CD4-positive, alpha-beta T cell treated with Interleukin-10 for 1 hour (primary cell): ENCODE measurements at regions not wholly inside any gene's neighbourhood (a gene's known extent, or its start where the extent isn't known, plus 50 kb on each side); places are given as distances from the start of the nearest gene placed in this dataset.
"Not testable (repeated sequence)": the region's sequence is repeated elsewhere in the genome, so short reads cannot be mapped to it uniquely, and the experiment has no call there.

Experiments
- DNase-seq: peaks from one replicate; pipeline ENCODE4 v3.0.0-alpha.2; 2020

DNA sequence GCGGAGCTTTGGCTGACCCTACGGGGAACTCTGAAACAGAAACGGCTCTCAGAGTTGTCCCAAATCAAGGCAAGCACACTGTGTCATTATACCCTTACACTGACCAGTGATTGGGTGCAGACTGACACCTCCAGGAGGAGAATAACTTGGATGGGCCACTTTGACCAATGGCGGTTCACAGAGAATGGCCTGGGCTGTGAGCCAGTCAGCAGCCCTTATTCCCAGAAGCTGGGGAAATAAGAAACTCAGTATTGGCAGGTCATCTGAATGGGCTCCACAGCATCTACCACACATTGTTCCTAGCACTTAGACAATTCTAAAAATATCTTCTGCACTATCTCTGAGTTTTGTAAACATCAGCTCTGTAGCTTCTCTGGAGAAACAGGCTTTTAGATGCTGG is 265.2 kb downstream of the ADGRL2 start:
- no peak for DNase-seq

DNA sequence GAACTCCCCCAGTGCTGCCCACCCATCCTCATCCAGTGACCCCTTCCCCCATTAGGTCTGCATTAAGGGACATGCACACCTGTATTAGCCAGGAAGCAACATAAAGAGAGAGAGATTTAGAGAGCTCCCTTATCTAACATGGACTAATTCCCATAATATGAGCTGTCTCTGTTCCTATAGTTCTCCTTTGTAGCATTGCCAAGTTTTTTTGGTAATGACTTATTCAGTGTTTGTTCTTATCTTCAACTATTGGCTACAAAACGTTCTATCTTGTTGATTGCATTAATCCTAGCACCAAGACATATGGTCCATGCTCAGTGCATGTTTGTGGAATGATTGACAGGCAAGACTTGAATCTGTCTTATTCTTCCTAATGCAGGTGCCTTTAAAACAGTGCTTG is 264.0 kb downstream of the ADGRL2 start:
- no peak for DNase-seq

DNA sequence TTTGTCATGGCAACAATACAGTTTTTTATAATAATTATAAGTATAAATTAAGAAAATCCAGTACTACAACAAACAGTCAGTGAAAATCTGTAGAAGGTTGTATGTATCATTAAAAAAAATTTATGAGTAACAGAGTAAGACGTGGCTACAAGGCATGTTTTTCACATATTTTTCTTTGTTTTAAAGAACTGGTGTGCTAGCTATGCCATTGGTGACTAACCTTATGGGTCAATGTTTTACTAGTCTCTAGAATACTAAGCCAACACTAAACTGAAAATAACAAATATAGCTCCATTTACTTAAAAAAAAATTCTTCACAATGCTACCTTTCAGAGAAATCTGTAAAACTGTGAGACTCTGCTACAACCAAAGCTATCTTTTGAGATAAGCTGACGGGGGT is 261.5 kb downstream of the ADGRL2 start:
- no peak for DNase-seq

DNA sequence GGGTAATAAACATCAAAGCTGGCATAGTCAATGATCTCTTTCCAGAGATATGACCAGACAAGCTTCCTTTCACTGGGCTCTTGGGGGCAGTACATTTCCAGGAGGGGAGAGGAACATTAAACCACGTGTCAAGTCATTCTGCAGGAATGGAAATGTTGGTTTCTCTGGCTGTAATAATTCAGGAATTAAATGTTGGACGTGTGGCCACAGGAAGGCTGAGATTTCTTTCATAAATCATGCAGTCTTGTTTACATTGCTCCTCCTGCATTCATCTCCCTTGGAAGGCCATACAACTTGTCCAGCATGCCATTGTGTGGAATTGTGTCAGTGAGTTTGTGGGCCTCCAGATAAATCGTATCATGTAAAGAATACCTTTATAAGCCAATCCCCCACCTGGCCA is 259.2 kb downstream of the ADGRL2 start:
- no peak for DNase-seq

DNA sequence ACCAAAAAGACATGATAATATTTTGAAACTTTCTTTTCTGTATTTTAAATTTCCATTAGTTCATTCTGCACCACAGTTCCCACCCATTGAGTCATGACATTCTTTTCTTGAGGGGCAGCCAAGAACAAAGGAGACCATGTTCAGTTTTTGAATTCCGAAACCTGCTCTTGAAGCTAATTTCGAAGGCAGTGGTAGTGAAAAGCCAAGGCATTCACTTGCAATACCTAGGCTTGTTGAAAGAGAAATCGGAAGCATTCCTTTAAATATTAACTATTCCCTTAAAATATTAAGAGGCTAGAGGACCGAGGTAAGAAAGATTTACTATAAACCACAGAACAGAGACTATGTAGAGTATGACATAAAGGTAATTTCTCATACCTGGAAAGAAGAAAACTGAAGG is 256.3 kb downstream of the ADGRL2 start:
- DNase-seq: no peak

DNA sequence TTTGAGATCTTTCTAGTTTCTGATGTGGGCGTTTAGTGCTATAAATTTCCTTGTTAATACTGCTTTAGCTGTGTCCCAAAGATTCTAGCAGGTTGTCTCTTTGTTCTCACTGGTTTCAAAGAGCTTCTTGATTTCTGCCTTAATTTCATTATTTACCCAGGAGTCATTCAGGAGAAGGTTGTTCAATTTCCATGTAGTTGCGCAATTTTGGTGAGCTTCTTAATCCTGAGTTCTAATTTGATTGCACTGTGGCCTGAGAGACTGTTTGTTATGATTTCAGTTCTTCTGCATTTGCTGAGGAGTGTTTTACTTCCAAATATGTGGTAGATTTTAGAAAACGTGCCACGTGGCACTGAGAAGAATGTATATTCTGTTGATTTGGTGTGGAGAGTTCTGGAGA is 254.6 kb downstream of the ADGRL2 start:
- DNase-seq: not testable (repeated sequence)

DNA sequence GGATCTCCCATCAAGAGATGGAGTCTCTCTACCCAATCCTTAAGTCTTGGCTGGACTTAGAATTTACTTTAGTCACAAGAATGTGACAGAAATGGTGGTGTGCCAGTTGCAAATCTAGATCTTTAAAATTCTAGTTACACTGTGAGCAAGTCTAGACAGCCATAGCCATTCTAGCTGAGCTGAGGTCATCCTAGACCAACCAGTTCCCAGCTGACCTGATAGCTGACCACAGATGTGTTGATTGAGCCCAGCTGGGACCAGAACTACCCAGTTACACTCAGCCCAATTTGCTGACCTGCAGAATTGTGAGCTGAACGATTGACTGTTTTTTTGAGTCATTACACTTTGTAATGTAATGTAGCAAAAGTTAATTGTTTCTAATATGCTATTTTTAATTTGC is 251.8 kb downstream of the ADGRL2 start:
- no peak for DNase-seq

DNA sequence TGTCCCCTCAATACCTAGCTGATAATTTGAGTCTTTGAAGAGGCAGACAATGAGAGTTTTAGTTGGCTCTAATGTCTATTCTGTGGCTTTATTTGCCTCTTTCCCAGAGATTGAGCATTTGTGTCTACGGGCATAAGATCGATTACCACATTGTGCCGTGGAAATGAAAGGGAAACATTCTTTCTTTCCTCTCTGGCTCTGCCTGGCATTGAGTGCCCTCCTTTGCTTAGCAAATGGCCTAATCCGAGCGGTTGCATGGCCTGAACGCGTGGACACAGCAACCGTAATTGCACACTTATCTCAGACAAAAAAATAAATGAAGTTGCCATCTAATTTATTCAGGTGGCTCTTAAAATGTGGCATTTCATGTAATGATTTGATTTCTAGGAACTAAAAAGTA is 247.9 kb downstream of the ADGRL2 start:
- DNase-seq: no peak

DNA sequence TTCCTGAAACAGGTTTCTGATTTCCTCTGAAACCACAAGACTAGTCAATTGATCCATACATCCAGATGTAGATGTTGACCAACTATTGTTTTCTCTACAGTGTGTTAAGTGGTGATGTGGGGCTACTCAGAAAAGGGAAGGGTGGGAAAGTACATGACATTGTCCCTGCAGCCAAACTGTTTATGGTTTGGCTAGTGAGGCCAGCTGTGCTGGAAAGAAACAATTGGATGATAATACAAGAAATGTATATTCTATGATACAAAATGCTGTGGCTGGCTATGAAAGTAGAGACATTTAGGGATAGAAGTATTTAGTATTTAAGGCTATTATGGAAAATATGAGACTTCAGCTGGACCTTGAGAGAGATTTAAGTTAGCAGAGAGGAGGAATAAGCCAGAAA is 244.5 kb downstream of the ADGRL2 start:
- no peak for DNase-seq

DNA sequence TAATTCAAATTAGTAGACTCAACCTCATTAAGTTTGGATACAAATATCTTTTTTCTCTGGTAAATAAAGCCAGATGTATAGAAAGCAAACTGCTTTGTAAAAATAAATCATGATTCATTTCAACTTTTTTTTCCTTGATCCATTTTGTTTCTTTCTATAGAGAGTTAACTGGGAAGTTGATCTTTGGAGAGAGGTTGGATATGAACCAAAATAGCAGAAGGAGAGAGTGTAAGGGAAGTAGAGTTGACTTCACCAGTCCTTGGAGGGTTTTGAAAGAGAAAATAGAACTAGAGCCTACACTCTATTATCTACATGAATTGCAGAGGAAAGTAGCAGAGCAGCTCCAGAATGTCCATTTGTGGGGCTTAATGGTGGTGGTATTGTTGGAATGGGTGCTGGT is 243.8 kb downstream of the ADGRL2 start:
- no peak for DNase-seq

DNA sequence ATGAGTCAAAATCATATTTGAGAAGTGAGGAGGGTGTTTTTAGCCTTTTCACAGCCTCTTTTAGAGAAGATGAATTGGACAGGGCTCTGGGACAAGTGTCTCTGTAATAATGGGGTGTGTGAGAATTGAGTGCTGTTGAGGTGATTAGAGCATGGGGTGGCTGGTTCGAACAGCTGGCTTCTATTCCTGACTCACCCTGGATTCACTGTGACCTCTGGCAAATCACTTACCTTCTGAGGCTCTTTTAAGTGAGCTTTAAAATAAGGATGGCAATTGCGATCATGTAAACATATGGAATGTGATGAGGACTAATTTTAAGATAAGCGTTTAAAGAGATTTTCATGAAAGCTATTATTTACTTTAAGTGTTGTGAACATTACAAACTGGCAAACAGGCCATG is 243.4 kb downstream of the ADGRL2 start:
- DNase-seq: no peak

DNA sequence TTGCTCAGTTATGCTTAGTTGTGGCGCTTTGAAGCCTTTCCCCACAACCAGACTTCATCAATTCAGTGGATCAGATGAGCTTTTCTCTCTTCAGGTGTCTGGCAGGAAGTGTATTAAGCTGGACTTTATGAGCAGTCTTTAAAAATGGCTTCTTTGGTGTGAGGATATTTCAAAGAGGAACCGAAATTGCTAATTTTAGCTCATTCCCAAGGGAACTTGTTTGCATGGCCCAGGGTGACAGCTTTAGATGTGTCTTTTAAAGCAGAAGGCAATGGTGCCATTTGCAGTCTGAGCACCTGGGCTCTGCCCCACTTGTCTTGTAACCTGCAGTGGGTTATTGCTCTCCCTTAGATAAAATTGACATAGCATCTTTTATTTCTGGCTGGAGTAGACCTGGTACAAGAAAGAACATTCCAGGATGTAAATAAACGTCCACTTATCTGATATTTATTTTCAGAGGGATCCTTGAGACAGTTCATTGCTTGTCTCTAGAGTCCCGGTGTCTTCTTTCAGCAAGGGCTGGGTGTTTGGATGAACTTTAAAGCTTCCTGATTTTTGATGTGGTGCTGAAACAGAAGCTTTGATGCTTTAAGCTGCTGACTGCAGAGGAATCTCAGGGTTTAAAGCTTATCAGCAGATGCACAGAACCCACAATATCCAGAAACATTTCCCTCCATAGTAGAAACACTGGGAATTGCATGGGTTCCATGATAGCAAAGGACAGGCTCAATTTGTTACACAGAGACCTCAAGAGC is 241.7 kb downstream of the ADGRL2 start:
- no peak for DNase-seq
